Middle frontal gyrus (tissue), 1 donor: ENCODE measurements at regions not wholly inside any gene's neighbourhood (a gene's known extent, or its start where the extent isn't known, plus 50 kb on each side); places are given as distances from the start of the nearest gene placed in this dataset.

ENCODE experiments used
- DNase-seq: peaks from one replicate; pipeline ENCODE4 v3.0.0-alpha.2; 2015; ENCODE audit warnings: low spot score; ENCODE audit errors: extremely low spot score

GRCh38 chr5:1748271-1748670 is 51.4 kb downstream of the MRPL36 start:
- no peak for DNase-seq

- no peak for DNase-seq
These were observed 51.9 kb downstream of the MRPL36 start for GRCh38 chr5:1747803-1748085.

GRCh38 chr5:1747079-1747802 is 52.4 kb downstream of the MRPL36 start:
- no peak for DNase-seq

DNA sequence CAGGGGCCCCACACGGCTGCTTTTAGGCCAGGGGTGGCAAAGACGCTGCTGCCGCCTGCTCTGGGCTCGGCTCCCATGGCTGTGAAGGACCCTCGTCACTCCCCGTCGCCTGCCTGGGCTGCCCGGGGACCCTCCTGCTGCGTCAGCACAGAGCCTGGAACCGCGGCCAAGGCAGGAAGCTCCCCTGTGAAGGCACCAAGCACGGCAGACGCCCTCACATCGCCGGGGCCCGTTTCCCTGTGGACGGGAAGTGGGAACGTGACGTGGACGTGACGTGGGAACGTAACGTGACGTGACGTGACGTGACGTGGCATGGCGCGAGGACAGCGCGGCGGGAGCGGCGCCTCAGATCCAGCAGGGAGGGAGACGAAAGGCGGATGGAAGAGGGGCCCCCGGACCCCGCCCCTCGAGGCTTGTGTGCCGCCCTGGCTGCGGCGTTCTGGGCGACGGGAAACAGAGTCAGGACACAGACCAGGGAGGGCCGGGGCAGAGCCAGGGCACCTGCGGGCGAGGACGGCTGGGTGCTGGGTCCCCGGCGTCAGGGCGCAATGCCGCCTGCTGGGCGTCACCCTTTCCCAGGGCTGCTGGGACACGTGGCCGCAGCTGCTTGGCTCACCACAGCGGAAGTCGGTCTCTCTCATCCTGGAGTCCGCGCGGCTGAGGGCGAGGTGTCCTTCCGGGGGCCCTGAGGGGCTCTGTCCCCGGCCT is 53.1 kb downstream of the MRPL36 start:
- DNase-seq, result no peak

- DNase-seq, result no peak
These were observed 53.8 kb downstream of the MRPL36 start for GRCh38 chr5:1745796-1746370.

DNA sequence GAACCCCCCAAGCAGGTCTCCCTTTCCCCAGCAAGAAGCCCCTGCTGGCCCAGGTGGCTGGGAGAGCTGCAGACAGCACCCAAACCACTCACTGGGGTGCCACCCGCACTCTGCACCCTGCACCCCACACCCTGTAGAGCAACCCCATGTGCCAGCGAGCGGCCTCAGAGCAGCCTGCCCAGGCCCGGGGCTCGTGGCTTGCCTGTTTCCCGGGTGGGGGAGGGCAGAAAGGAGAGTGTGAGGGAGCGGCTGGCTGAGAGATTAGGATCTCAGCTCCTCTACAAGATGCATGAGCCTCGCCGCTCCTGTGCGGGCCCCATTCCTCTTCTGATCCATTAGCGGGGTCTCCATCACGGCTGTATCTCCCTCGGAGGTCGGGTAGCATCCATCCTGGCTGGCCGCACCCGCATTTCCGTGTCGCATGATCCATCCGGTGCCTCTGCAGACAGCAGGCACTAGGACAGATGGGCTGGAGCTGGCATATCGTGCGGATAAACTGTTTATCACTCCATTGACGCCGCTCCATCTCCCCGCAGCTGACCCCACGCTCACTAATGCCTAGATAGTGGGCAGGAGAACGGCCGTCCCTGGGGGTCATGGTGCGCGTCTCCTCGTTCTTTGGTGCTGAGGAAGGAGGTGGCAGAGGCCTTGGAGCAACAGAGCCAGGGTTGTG is 54.4 kb downstream of the MRPL36 start:
- DNase-seq, result no peak

- no peak for DNase-seq
These were observed 55.1 kb downstream of the MRPL36 start for GRCh38 chr5:1744393-1745122.

- no peak for DNase-seq
These were observed 55.9 kb downstream of the MRPL36 start for GRCh38 chr5:1743769-1744085.

- no peak for DNase-seq
These were observed 56.4 kb downstream of the MRPL36 start for GRCh38 chr5:1743061-1743768.

DNA sequence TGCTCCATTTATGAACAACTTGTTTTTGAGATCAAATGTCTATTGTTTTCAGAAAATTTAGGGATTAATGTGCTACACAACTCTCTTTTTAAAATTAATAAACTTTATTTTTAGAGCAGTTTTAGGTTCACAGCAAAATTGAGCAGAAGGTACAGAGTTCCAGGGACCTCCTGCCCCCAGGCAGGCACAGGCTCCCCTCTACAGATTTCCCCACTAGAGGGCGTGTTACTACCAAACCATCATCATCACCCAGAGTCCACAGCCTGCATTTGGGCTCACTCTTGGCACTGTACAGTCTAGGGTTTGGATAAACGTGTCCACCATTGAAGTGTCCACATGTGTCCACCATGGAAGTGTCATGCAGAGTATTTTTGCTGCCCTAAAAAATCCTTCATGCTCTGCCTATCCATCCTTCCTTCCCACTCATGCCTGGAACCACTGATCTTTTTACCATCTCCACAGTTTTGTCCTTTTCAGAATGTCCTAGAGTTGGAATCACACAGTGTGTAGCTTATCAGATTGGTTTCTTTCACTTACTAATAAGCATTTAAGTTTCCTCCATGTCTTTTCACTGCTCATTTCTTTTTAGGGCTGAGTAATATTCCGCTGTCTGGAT is 61.7 kb downstream of the MRPL36 start:
- DNase-seq, result no peak

DNA sequence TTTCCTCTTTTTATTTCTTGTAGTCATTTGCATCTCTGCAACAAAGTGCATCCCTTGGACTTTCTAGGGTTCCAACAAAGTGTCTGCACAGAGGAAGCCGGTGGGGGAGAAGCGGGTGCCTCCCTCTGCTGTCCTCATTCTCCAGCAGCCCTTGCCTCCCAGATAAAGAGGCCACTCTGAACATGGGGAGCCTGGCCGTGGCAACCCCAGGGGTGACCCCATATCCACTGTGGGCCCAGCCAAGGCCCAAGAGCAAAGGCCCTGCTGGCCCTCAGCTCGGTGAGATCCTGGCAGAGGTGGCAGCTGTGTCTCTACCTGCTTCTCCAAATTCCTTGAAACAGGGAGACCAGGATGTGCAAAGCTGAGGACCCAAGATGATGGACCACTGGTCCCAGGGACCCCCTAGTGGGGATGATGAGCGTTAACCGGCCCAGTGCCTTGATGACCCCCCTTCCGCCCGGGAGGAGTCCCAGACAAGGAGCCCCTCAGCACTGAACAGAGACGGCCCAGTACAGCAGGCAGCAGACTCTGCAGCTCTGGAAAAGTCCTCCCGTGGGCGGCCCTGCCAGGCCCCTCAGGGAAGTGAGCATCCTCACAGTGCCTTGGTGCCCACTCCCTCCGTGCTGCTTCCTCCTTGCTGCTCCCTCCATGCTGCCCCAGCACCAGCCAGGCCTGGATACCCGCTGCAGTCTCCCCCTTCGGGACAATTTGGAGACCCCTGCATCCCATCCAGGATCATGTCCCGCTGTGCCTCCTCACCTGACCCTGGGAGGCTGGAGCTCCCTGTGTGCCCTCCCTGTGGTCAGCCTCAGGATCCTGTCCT is 62.5 kb downstream of the MRPL36 start:
- DNase-seq, result no peak

GRCh38 chr5:1736065-1736464 is 63.6 kb downstream of the MRPL36 start:
- DNase-seq, result no peak

GRCh38 chr5:1735320-1735970 is 64.2 kb downstream of the MRPL36 start:
- no peak for DNase-seq

DNA sequence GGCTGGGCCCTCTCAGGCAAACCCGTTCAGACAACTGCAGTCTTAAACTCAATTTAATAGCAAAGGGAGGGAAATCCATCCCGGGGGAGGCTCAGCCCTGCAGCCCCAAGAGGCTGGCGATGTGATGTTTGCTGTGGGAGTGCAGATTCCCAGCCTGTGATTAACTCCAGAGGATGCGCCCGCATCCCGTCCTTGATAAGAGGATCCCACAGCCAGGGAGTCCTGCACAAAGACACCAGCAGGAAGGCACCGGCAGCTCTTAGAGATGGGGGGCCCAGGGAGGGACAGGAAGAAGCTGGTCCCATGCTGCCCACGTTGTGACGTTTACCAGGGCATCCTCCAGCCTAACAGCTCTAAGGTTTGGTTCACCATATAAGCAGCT is 64.7 kb downstream of the MRPL36 start:
- DNase-seq, result no peak

GRCh38 chr5:1734271-1734907 is 65.2 kb downstream of the MRPL36 start:
- no peak for DNase-seq

- DNase-seq, result no peak
These were observed 66.3 kb downstream of the MRPL36 start for GRCh38 chr5:1733369-1733768.

- no peak for DNase-seq
These were observed 66.7 kb downstream of the MRPL36 start for GRCh38 chr5:1732945-1733344.

GRCh38 chr5:1732238-1732941 is 67.2 kb downstream of the MRPL36 start:
- no peak for DNase-seq
